Uterus (tissue), 3 donors: ENCODE measurements at regions not wholly inside any gene's neighbourhood (a gene's known extent, or its start where the extent isn't known, plus 50 kb on each side); places are given as distances from the start of the nearest gene placed in this dataset.

ENCODE experiments used
- DNase-seq, 2 donors: peaks; one replicate each; pipeline ENCODE4 v3.0.0-alpha.2; 2019 to 2020
- H3K27ac ChIP-seq, 2 donors: fragments of 200-600 bp; sonication (generic); 1 replicate in 1 of 2; 2 replicates in 1 of 2; pipeline ENCODE4 v1.5.1; 2016 to 2018
- H3K27me3 ChIP-seq, 2 donors: fragments of 200-600 bp; sonication (generic); one replicate each; pipeline ENCODE4 v1.5.1; 2018 to 2019; ENCODE audit warnings: control low read depth in 1 of 2
- H3K36me3 ChIP-seq, 2 donors: fragments of 200-600 bp; sonication (generic); one replicate each; pipeline ENCODE4 v1.5.1; 2019; ENCODE audit warnings: control low read depth in 1 of 2
- H3K4me1 ChIP-seq, 2 donors: fragments of 200-600 bp; sonication (generic); one replicate each; pipeline ENCODE4 v1.5.1; 2018 to 2019; ENCODE audit warnings: control low read depth in 1 of 2
- H3K4me3 ChIP-seq, 2 donors: fragments of 200-600 bp; sonication (generic); 1 replicate in 1 of 2; 2 replicates in 1 of 2; pipeline ENCODE4 v1.5.1; 2018 to 2019; ENCODE audit warnings: mild to moderate bottlenecking in 1 of 2
- H3K9me3 ChIP-seq, 2 donors: fragments of 200-600 bp; sonication (generic); one replicate each; pipeline ENCODE4 v1.5.1; 2019; ENCODE audit warnings: control low read depth in 1 of 2
- CTCF ChIP-seq, 4 experiments: fragments of 200-600 bp in 2 of 4; fragments of 450-650 bp in 2 of 4; sonication (generic) in 2 of 4; IDR thresholded peaks; one replicate each; pipeline ENCODE4 v1.5.1; 2016 to 2019; ENCODE audit warnings: antibody characterized with exemption in 4 of 4, mild to moderate bottlenecking in 2 of 4, moderate library complexity in 1 of 4
- POLR2A ChIP-seq, 2 donors: fragments of 450-650 bp; IDR thresholded peaks; one replicate each; pipeline ENCODE4 v1.6.1; 2016; ENCODE audit warnings: antibody characterized with exemption in 2 of 2, mild to moderate bottlenecking in 1 of 2, moderate library complexity in 1 of 2
- intact Hi-C: fragments of 100-400 bp; cut with DNase I; formaldehyde crosslinking; loops from one replicate; pipeline ENCODE4 v1.15.1; 2023; ENCODE audit warnings: low total_unique reads
- donor health status: DM: yes; HTN: yes; CAD: no.

- TF ChIP-seq CTCF (IDR thresholded peaks at IDR 0.05), result no peak
- no peak for TF ChIP-seq POLR2A (IDR thresholded peaks at IDR 0.05)
- H3K27ac ChIP-seq, result peak overlapping the region in 1 of 2 donors; percentile 26
- intact Hi-C loops, result no loop called here
These were observed 321.0 kb upstream of the RTL1 start for GRCh38 chr14:101224356-101225156.

GRCh38 chr14:101225157-101226152, 321.9 kb upstream of the RTL1 start:
- intact Hi-C loops, result no loop called here
- no peaks in the 10 kb centered on the region for H3K36me3 ChIP-seq
- H3K9me3 ChIP-seq, result no peaks in the 10 kb centered on the region
- DNase-seq, result no peak
- H3K4me1 ChIP-seq, result peaks cover 0 to 4% of the 10 kb centered on the region in 2 donors
- H3K27ac ChIP-seq, result peak overlapping the region in 1 of 2 donors; percentile 26
- no peak for TF ChIP-seq CTCF (IDR thresholded peaks at IDR 0.05)
- TF ChIP-seq POLR2A (IDR thresholded peaks at IDR 0.05), result no peak
- H3K27me3 ChIP-seq, result no peaks in the 10 kb centered on the region
- H3K4me3 ChIP-seq, result no peak overlapping the region

More at GRCh38 chr14:101224356-101225156, 321.0 kb upstream of the RTL1 start:
- Histone ChIP-seq H3K9me3 (no peaks in the 10 kb centered on the region), H3K36me3 (no peaks in the 10 kb centered on the region), H3K27me3 (no peaks in the 10 kb centered on the region), H3K4me1 (peaks cover 0 to 4% of the 10 kb centered on the region in 2 donors), H3K4me3 (no peak overlapping the region)
- DNase-seq, result no peak

GRCh38 chr14:101226265-101226602, 322.7 kb upstream of the RTL1 start:
- Histone ChIP-seq H3K9me3 (no peaks in the 10 kb centered on the region), H3K4me3 (no peak overlapping the region), H3K27me3 (no peaks in the 10 kb centered on the region), H3K4me1 (peaks cover 0 to 4% of the 10 kb centered on the region in 2 donors), H3K27ac (no peak overlapping the region), H3K36me3 (no peaks in the 10 kb centered on the region)
- intact Hi-C loops, result no loop called here
- DNase-seq, result no peak
- no peak for TF ChIP-seq CTCF (IDR thresholded peaks at IDR 0.05)
- TF ChIP-seq POLR2A (IDR thresholded peaks at IDR 0.05), result no peak

- Histone ChIP-seq H3K27me3 (no peaks in the 10 kb centered on the region), H3K4me1 (peaks cover 0 to 4% of the 10 kb centered on the region in 2 donors), H3K27ac (no peak overlapping the region), H3K4me3 (no peak overlapping the region), H3K36me3 (no peaks in the 10 kb centered on the region), H3K9me3 (no peaks in the 10 kb centered on the region)
- no peak for TF ChIP-seq CTCF (IDR thresholded peaks at IDR 0.05)
- no peak for TF ChIP-seq POLR2A (IDR thresholded peaks at IDR 0.05)
- intact Hi-C loops, result no loop called here
- no peak for DNase-seq
These were observed 323.3 kb upstream of the RTL1 start for GRCh38 chr14:101226603-101227425.
